HEK293 (cell line): ENCODE measurements at regions not wholly inside any gene's neighbourhood (a gene's known extent, or its start where the extent isn't known, plus 50 kb on each side); places are given as distances from the start of the nearest gene placed in this dataset.

Experiments used
- CTCF ChIA-PET: fragments of 350-600 bp; formaldehyde crosslinking; extraction: SDS; loops from one replicate; lab custom pipeline; 2021; ENCODE audit warnings: antibody characterized with exemption; lab: Yijun Ruan, JAX
- POLR2A ChIA-PET: fragments of 300-600 bp; formaldehyde crosslinking; extraction: SDS; loops from one replicate; lab custom pipeline; 2020; ENCODE audit warnings: antibody characterized with exemption, inconsistent platforms; lab: Yijun Ruan, JAX
- H3K27ac ChIP-seq: fragments of 200-500 bp; sonication (Bioruptor generic); 2 replicates; pipeline ENCODE4 v1.5.1; 2014; ENCODE audit warnings: low read depth, low read length, control low read depth, inconsistent platforms; ENCODE audit errors: extremely low read depth
- H3K36me3 ChIP-seq, 2 experiments: fragments of 200-500 bp in 1 of 2; sonication (Bioruptor generic) in 1 of 2; 1 replicate in 1 of 2; 2 replicates in 1 of 2; pipeline ENCODE4 v1.5.1; 2014 to 2017; ENCODE audit warnings: inconsistent platforms in 2 of 2, low read length in 2 of 2; ENCODE audit not compliant: control insufficient read depth in 2 of 2, insufficient read depth in 1 of 2
- H3K4me1 ChIP-seq: fragments of 200-500 bp; sonication (Bioruptor generic); 2 replicates; pipeline ENCODE4 v1.5.1; 2014; ENCODE audit warnings: mild to moderate bottlenecking, low read length, inconsistent platforms; ENCODE audit not compliant: control insufficient read depth, insufficient read depth
- H3K4me3 ChIP-seq: 2 replicates; pipeline ENCODE4 v1.5.1; 2011; ENCODE audit warnings: low read depth, mild to moderate bottlenecking, control low read depth, low read length, moderate library complexity
- H3K9me3 ChIP-seq: fragments of 200-500 bp; sonication (Bioruptor generic); 2 replicates; pipeline ENCODE4 v1.5.1; 2014; ENCODE audit warnings: low read depth, low read length, inconsistent platforms; ENCODE audit not compliant: control insufficient read depth, insufficient read depth
- CTCF ChIP-seq: fragments of 450-650 bp; formaldehyde crosslinking; IDR thresholded peaks from 2 replicates; pipeline ENCODE4 v1.5.1; 2016; ENCODE audit warnings: missing biosample characterization, missing genetic modification characterization
- GLIS2 ChIP-seq: fragments of 450-650 bp; formaldehyde crosslinking; IDR thresholded peaks from 2 replicates; pipeline ENCODE4 v1.5.1; 2016; ENCODE audit warnings: missing biosample characterization, missing genetic modification characterization
- KLF16 ChIP-seq: fragments of 450-650 bp; formaldehyde crosslinking; IDR thresholded peaks from 2 replicates; pipeline ENCODE4 v1.5.1; 2017; ENCODE audit warnings: missing biosample characterization, missing genetic modification characterization
- OSR2 ChIP-seq: fragments of 450-650 bp; formaldehyde crosslinking; IDR thresholded peaks from 2 replicates; pipeline ENCODE4 v1.5.1; 2016; ENCODE audit warnings: missing biosample characterization, missing genetic modification characterization
- PBX3 ChIP-seq: sonication (generic); formaldehyde crosslinking; IDR thresholded peaks from 2 replicates; pipeline ENCODE4 v1.8.1; 2022; ENCODE audit warnings: mild to moderate bottlenecking, moderate library complexity, missing genetic modification reagents
- YY1 ChIP-seq: fragments of 450-650 bp; formaldehyde crosslinking; IDR thresholded peaks from 2 replicates; pipeline ENCODE4 v1.5.1; 2018; ENCODE audit warnings: missing biosample characterization, missing genetic modification characterization
- ZFHX2 ChIP-seq: fragments of 450-650 bp; formaldehyde crosslinking; conservative IDR thresholded peaks from 2 replicates; pipeline ENCODE4 v1.5.1; 2016; ENCODE audit warnings: missing biosample characterization, missing genetic modification characterization
- ZNF112 ChIP-seq: fragments of 450-650 bp; formaldehyde crosslinking; IDR thresholded peaks from 2 replicates; pipeline ENCODE4 v1.5.0; 2017; ENCODE audit warnings: missing biosample characterization, missing genetic modification characterization
- ZNF132 ChIP-seq: fragments of 450-650 bp; formaldehyde crosslinking; IDR thresholded peaks from 2 replicates; pipeline ENCODE4 v1.5.1; 2017; ENCODE audit warnings: missing biosample characterization, missing genetic modification characterization, borderline replicate concordance
- ZNF175 ChIP-seq: fragments of 450-650 bp; formaldehyde crosslinking; IDR thresholded peaks from 2 replicates; pipeline ENCODE4 v1.5.1; 2016; ENCODE audit warnings: missing biosample characterization, missing genetic modification characterization
- ZNF18 ChIP-seq: fragments of 450-650 bp; formaldehyde crosslinking; IDR thresholded peaks from 2 replicates; pipeline ENCODE4 v1.5.1; 2016; ENCODE audit warnings: missing biosample characterization, missing genetic modification characterization
- ZNF211 ChIP-seq: fragments of 450-650 bp; formaldehyde crosslinking; IDR thresholded peaks from 2 replicates; pipeline ENCODE4 v1.5.1; 2016; ENCODE audit warnings: low read depth, missing biosample characterization, missing genetic modification characterization
- ZNF214 ChIP-seq: fragments of 450-650 bp; formaldehyde crosslinking; IDR thresholded peaks from 2 replicates; pipeline ENCODE4 v1.5.1; 2017; ENCODE audit warnings: missing biosample characterization, mild to moderate bottlenecking, missing genetic modification characterization, borderline replicate concordance
- ZNF221 ChIP-seq: fragments of 450-650 bp; formaldehyde crosslinking; IDR thresholded peaks from 2 replicates; pipeline ENCODE4 v1.5.1; 2017; ENCODE audit warnings: missing biosample characterization, missing genetic modification characterization, borderline replicate concordance
- ZNF24 ChIP-seq: fragments of 450-650 bp; formaldehyde crosslinking; IDR thresholded peaks from 2 replicates; pipeline ENCODE4 v1.5.1; 2016; ENCODE audit warnings: missing biosample characterization, missing genetic modification characterization
- ZNF248 ChIP-seq: fragments of 450-650 bp; formaldehyde crosslinking; IDR thresholded peaks from 2 replicates; pipeline ENCODE4 v1.5.1; 2017; ENCODE audit warnings: missing biosample characterization, missing genetic modification characterization
- ZNF350 ChIP-seq: fragments of 450-650 bp; formaldehyde crosslinking; IDR thresholded peaks from 2 replicates; pipeline ENCODE4 v1.5.0; 2017; ENCODE audit warnings: missing biosample characterization, mild to moderate bottlenecking, missing genetic modification characterization
- ZNF354C ChIP-seq: fragments of 450-650 bp; formaldehyde crosslinking; IDR thresholded peaks from 2 replicates; pipeline ENCODE4 v1.5.1; 2016; ENCODE audit warnings: missing biosample characterization, missing genetic modification characterization, low read depth, borderline replicate concordance
- ZNF423 ChIP-seq: fragments of 450-650 bp; formaldehyde crosslinking; IDR thresholded peaks from 2 replicates; pipeline ENCODE4 v1.5.1; 2016; ENCODE audit warnings: missing biosample characterization, missing genetic modification characterization
- ZNF501 ChIP-seq: fragments of 450-650 bp; formaldehyde crosslinking; IDR thresholded peaks from 2 replicates; pipeline ENCODE4 v1.5.1; 2016; ENCODE audit warnings: missing biosample characterization, missing genetic modification characterization
- ZNF645 ChIP-seq: fragments of 450-650 bp; formaldehyde crosslinking; IDR thresholded peaks from 2 replicates; pipeline ENCODE4; 2016; ENCODE audit warnings: missing biosample characterization, missing genetic modification characterization
- ZNF677 ChIP-seq: fragments of 450-650 bp; IDR thresholded peaks from 2 replicates; pipeline ENCODE4 v1.5.0; 2018; ENCODE audit warnings: missing biosample characterization, mild to moderate bottlenecking, missing genetic modification characterization, moderate library complexity
- ZNF843 ChIP-seq: fragments of 450-650 bp; formaldehyde crosslinking; IDR thresholded peaks from 2 replicates; pipeline ENCODE4 v1.5.1; 2016; ENCODE audit warnings: missing biosample characterization, missing genetic modification characterization

- Histone ChIP-seq H3K4me1 (no peaks in the 10 kb centered on the region), H3K36me3 (no peaks in the 10 kb centered on the region), H3K27ac (no peak overlapping the region), H3K4me3 (no peak overlapping the region), H3K9me3 (no peaks in the 10 kb centered on the region)
- ChIA-PET CTCF (no interaction called here), POLR2A (no interaction called here)
- TF ChIP-seq ZNF112: no peak
- no peak for TF ChIP-seq ZNF175
- TF ChIP-seq ZNF18: no peak
- no peak for TF ChIP-seq ZNF350 (tag by site-specific recombination)
- no peak for TF ChIP-seq CTCF (tag by site-specific recombination)
- no peak for TF ChIP-seq GLIS2 (tag by site-specific recombination)
- TF ChIP-seq PBX3 (CRISPR knock-in tag): no peak
- no peak for TF ChIP-seq OSR2 (tag by site-specific recombination)
- no peak for TF ChIP-seq ZNF354C (tag by site-specific recombination)
- TF ChIP-seq ZNF423 (tag by site-specific recombination): no peak
- TF ChIP-seq ZNF501: no peak
- TF ChIP-seq ZNF211 (tag by site-specific recombination): no peak
- TF ChIP-seq ZNF221 (tag by site-specific recombination): no peak
- no peak for TF ChIP-seq ZNF24 (tag by site-specific recombination)
- TF ChIP-seq ZNF132 (tag by site-specific recombination): no peak
These were observed 114.0 kb upstream of the ZNF644 start for GRCh38 chr1:91135799-91136198.

GRCh38 chr1:91133248-91133647 is 111.4 kb upstream of the ZNF644 start:
- TF ChIP-seq ZNF843 (tag by site-specific recombination): no peak
- no peak for TF ChIP-seq ZNF214
- no peak for TF ChIP-seq ZNF645
- no peak for TF ChIP-seq KLF16
- no peak for TF ChIP-seq CTCF (tag by site-specific recombination)
- TF ChIP-seq ZNF248 (tag by site-specific recombination): no peak
- TF ChIP-seq ZFHX2 (tag by site-specific recombination): no peak
- no peak for TF ChIP-seq ZNF677 (tag by site-specific recombination)
- TF ChIP-seq YY1 (tag by site-specific recombination): no peak
- H3K4me1 ChIP-seq: no peaks in the 10 kb centered on the region
- no peak overlapping the region for H3K27ac ChIP-seq
- ChIA-PET CTCF (no interaction called here), POLR2A (no interaction called here)
- no peak overlapping the region for H3K4me3 ChIP-seq
- no peaks in the 10 kb centered on the region for H3K36me3 ChIP-seq
- no peaks in the 10 kb centered on the region for H3K9me3 ChIP-seq
